SHP77 treated with DMSO at 0.1 percent for 48 hours (cell line): ENCODE measurements at regions not wholly inside any gene's neighbourhood (a gene's known extent, or its start where the extent isn't known, plus 50 kb on each side); places are given as distances from the start of the nearest gene placed in this dataset.
"Not testable (repeated sequence)": the region's sequence is repeated elsewhere in the genome, so short reads cannot be mapped to it uniquely, and the experiment has no call there.

Source experiments
- DNase-seq: peaks from one replicate; lab custom pipeline; 2025; lab: John Stamatoyannopoulos, UW

- not testable (repeated sequence) for DNase-seq
Measured at GRCh38 chr1:147103416-147104155, 68.7 kb downstream of the PRKAB2 start.

DNA sequence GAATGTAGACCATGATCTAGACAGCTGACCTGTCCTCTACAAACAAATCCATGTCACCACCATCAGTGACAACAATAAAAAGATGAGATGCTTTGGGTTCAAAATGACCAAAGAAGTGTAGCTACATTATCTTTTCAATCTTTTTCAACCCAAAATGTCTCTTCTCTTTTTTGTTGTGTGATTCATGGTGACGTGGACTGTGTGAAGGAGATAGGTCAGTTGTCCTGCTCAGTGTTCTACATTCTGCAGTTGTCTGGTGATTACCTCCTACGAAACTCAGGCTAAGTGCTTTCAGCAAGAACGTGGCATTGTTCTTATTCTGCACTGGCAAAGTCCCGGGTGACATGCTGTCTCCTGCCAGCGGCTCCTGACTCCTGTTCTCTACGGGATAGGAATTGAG is 73.1 kb downstream of the PRKAB2 start:
- DNase-seq, result no peak

DNA sequence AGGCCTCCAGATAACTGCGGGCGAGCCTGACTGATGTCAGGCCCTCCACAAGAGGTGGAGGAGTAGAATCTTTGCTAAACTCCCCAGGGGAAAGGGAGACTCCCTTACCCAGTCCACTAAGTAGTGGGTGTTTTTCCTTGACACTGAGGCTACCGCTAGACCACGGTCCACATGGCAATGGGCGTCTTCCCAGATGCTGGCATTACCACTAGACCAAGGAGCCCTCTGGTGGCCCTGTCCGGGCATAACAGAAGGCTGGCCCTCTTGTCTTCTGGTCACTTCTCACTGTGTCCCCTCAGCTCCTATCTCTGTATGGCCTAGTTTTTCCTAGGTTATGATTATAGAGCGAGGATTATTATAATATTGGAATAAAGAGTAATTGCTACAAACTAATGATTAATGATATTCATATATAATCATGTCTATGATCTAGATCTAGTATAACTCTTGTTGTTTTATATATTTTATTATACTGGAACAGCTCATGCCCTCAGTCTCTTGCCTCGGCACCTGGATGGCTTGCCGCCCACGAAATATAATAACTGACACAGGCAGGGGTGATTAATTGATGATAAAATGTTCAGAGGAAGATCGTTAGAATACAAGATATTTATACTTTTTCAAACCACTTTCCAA is 73.8 kb downstream of the PRKAB2 start:
- DNase-seq, result peak; percentile 58

DNA sequence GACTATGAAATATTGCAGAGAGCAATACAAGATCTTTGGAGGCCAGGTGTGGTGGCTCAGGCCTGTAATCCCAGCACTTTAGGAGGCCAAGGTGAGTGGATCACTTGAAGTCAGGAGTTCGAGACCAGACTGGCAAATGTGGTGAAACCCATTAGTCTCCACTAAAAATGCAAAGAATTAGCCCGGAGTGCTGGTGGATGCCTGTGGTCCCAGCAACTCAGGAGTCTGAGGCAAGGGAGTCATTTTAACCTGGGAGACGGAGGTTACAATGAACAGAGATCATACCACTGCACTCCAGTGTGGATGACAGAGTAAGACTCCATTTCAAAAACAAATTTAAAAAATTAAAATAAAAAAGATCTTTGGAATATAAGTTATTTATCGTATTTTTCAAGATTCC is 76.6 kb downstream of the PRKAB2 start:
- no peak for DNase-seq

DNA sequence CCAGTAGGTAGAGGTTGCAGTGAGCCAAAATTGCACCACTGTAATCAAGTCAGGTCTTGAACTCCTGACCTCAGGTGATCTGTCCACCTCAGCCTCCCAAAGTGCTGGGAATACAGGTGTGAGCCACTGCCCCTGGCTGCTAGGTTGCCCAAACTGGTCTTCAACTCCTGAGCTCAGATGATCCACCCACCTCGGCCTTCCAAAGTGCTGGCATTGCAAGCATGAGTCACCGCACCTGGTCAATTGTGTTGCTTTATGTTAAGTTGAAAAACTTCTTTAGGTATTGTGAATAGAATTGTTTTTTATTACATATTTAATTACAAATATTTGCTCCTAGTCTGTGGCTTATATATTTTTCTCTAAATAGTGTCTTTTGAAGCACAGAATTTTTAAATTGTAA is 80.5 kb downstream of the PRKAB2 start:
- DNase-seq, result no peak

GRCh38 chr1:147089457-147089856 is 82.8 kb downstream of the PRKAB2 start:
- DNase-seq, result no peak

GRCh38 chr1:147086129-147086528 is 86.1 kb downstream of the PRKAB2 start:
- DNase-seq, result no peak

GRCh38 chr1:147084273-147085096 is 87.8 kb downstream of the PRKAB2 start:
- peak; percentile 98 for DNase-seq

GRCh38 chr1:147083919-147084272 is 88.4 kb downstream of the PRKAB2 start:
- no peak for DNase-seq

- no peak for DNase-seq
Measured at GRCh38 chr1:147080671-147081394, 91.4 kb downstream of the PRKAB2 start.

DNA sequence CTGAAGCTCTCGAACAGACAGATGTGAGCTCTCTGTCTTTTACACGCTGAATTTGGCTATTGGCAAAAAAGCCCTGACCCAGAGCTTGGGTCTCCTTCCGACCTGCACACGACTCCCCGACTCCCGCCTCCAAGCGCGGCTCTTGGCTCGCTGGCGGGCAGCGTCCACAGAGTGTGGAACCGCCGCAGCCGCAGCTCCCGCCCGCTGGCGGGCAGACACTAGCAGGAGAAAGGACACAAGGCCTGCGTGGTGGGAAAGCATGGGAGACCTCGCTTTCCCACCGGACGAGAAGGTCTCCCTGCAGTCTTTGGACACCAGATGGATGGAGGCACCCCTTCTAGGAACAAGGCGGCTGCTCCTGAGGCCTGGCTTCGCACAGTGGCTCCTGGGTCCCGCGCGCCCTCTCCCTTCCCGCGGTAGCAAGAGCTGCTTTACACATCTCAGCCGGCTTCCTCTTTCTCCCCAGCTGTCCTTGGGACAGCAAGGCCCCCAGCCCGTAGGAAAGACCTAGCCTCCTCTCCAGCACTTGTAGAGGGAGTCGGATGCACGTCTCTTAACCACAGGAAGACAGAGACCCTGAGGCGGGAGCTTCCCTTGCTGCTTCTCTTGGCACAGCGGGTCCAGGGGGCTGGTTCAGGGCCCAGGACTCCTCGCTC is 92.1 kb downstream of the PRKAB2 start:
- no peak for DNase-seq

GRCh38 chr1:147079400-147080005 is 92.8 kb downstream of the PRKAB2 start:
- DNase-seq, result no peak

GRCh38 chr1:147078606-147079399 is 93.5 kb downstream of the PRKAB2 start:
- no peak for DNase-seq

DNA sequence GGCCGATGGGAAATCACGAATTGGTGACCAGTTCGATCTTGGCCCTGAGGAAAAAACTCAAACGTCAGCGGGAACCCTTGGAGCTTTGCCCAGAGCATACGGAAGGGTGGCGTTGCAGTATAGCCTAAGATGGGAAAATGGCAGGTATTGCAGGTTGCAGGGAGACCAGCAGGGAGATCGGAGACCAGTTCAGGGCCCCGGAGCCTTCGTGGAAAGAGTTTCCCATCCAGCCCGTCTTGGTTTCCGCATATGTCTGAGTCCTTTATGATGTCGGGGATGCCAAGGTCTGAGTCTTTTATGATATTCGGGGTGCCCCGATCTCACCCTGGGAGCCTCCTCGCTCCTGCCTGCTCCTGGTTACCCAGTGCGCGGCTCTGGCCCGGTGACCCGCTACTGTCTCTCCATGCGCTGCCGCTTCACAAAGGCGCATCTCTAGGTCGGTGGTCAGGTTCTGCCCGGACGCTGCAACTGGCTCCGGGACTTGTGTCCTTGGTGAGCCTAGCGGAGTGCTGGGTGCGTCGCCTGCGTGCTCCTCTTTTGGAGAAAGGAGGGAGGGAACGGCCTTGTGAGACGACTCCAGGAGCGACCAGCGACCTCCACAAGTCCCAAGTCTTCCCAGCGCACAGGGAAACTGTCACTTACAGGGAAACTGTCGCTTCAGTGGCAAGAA is 94.2 kb downstream of the PRKAB2 start:
- DNase-seq, result no peak

DNA sequence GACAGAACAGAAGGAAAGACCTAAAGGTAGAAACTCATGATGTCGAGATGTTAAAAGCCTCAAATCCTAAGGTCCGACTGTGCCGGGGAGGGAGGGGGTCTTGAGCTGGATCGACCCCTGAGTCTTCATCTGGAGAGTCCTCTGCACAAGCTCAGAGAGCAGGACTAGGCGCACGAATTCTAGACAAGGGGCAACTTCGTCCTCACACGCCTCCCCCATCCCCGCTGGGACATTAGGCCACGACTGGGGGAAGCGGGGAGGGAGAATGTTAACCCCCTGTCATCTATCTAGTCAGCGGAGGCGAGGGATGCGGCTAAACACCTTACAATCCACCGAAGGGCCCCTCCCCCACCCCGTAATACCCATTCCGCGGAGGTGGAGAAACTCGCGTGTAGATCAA is 94.7 kb downstream of the PRKAB2 start:
- DNase-seq, result no peak

DNA sequence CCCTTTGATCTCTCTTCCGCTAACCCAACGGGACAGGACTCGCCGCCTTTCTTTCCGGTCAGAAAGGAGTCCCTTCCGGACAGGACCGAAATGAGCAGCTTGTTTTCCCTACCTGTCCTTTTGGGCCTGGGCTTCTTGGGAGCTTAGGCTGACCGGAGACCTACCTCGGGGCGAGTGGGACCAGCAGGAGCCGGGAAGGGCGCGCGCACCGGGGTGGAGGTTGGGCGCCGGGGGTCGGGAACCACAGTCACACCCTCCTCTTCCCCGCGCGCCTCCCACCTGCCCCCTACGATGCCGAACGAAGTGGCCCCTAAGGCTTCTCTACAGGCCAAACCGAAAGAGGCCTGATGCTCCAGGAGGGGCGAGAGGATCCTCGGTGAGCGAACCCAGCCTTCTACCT is 95.2 kb downstream of the PRKAB2 start:
- no peak for DNase-seq

GRCh38 chr1:147076442-147076841 is 95.8 kb downstream of the PRKAB2 start:
- DNase-seq, result no peak

DNA sequence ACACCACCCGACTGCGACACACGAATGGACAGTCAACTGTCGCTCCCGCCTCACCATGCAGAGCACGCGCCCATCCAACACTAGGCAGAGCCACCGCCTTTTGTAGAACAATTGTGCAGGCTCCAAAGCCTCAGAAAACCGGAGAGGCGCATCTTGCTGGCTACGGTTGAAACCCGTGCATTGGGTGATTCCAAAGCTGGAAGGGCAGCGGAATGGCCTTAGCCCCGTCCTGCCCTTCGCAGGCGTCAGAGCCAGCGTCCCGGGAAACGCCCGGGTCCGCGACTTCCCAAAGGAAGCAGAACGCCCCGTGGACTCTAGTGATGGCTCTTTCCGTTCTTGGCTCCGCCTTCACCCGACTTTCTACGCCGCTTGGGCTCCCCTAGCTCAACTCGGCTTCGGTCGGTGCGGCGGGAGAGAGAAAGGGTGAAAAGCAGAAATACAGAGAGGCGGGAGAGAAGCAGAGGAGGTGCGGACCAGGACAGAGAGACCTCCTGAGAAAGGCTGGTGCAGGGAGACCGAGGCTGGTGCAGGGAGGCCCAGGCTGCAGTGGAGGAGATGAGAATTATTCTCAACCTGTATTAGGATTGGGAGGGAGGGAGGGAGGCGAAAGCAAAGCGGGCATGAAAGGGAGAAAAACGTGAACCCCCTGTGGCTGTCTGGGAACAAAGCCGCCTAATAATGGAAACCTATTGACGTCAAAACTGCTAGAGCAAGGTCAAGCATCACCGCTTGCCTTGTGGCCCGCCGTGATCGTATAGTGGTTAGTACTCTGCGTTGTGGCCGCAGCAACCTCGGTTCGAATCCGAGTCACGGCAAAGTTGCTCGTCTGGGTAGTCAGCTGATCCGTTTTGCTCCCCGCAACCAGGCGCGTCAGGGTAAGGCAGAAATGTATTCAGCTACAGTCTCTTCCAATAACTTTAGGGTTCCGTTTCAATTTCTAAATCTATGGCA is 99.5 kb downstream of the PRKAB2 start:
- no peak for DNase-seq

DNA sequence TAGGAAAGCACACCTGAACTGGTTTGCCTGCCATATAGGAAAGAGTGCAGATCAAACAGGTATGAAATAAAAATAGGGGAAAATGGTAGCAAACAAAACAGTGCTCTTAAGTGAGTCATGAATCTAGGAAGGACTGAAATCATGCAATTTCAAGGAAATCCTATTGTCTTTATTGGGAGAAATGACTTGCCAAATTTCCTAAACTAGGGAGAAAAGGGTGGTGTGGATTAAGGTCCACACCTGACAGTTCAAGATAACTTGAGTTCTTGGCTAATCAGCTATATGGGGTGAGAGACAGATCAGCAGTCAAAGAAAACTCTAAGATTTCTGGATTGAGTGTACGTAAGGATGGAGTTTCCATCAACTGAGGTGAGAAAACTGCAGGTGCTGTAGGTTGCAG is 101.1 kb downstream of the PRKAB2 start:
- no peak for DNase-seq
